Adrenal gland (tissue), 9 donors: ENCODE measurements at regions not wholly inside any gene's neighbourhood (a gene's known extent, or its start where the extent isn't known, plus 50 kb on each side); places are given as distances from the start of the nearest gene placed in this dataset.
"Not testable (repeated sequence)": the region's sequence is repeated elsewhere in the genome, so short reads cannot be mapped to it uniquely, and the experiment has no call there.

Experiments
- DNase-seq, 7 donors: peaks; one replicate each; pipeline ENCODE4 v3.0.0-alpha.2; 2019 to 2020
- H3K27ac ChIP-seq, 5 donors: fragments of 200-600 bp; sonication (generic) in 4 of 5; 1 replicate in 3 of 5; 2 replicates in 2 of 5; pipeline versions ENCODE4 v1.5.1 to v1.8.0; 2016 to 2020; ENCODE audit warnings: mild to moderate bottlenecking in 1 of 5
- H3K27me3 ChIP-seq: fragments of 200-600 bp; 2 replicates; pipeline ENCODE4 v1.8.0; 2021
- H3K36me3 ChIP-seq, 2 donors: fragments of 200-600 bp; replicated peaks in 1 of 2; 1 replicate in 1 of 2; 2 replicates in 1 of 2; pipeline versions ENCODE4 v1.5.1 to v1.8.0; 2018 to 2022
- H3K4me1 ChIP-seq, 2 donors: fragments of 200-600 bp; replicated peaks in 1 of 2; 1 replicate in 1 of 2; 2 replicates in 1 of 2; pipeline versions ENCODE4 v1.5.1 to v1.8.0; 2018 to 2021
- H3K4me3 ChIP-seq, 4 donors: fragments of 200-600 bp; sonication (generic) in 3 of 4; one replicate each; pipeline ENCODE4 v1.5.1; 2016 to 2018
- H3K9me3 ChIP-seq, 3 donors: fragments of 200-600 bp; sonication (generic) in 1 of 3; replicated peaks in 1 of 3; 1 replicate in 2 of 3; 2 replicates in 1 of 3; pipeline versions ENCODE4 v1.5.1 to v1.8.0; 2016 to 2021
- CTCF ChIP-seq, 6 experiments: fragments of 450-650 bp in 4 of 6; fragments of 200-600 bp in 2 of 6; sonication (generic) in 1 of 6; IDR thresholded peaks; 1 replicate in 5 of 6; 2 replicates in 1 of 6; pipeline versions ENCODE4 v1.5.1 to v1.8.0; 2016 to 2021; ENCODE audit warnings: antibody characterized with exemption in 6 of 6, mild to moderate bottlenecking in 2 of 6, moderate library complexity in 1 of 6
- POLR2A ChIP-seq, 2 donors: fragments of 450-650 bp; IDR thresholded peaks; one replicate each; pipeline ENCODE4 v1.6.1; 2017; ENCODE audit warnings: antibody characterized with exemption in 2 of 2, mild to moderate bottlenecking in 2 of 2, moderate library complexity in 1 of 2
- WGBS, 4 donors: extraction: QIAGEN DNeasy Blood & Tissue Kit in 2 of 4; methylation state at CpG; one replicate each; pipeline versions ENCODE4 v1.1.5 to v1.1.7; 2013 to 2017; 5-methylcytosine and 5-hydroxymethylcytosine counted together
- intact Hi-C, 2 donors: fragments of 100-400 bp; cut with DNase I; formaldehyde crosslinking; loops; one replicate each; pipeline versions ENCODE4 v1.14.1 to v1.15.0; 2022 to 2023
- donor health status: healthy with polysubstance abuse.
- donor health status: Bipolar disorder and iron deficiency.
- donor health status: DM: yes; HTN: yes; CAD: no.
- donor health status: DM: no; HTN: no; CAD: no.
- donor health status: DM: no; HTN: no; CAD: no.

- Histone ChIP-seq H3K4me3 (no peak overlapping the region), H3K27ac (no peak overlapping the region), H3K27me3 (no peaks in the 10 kb centered on the region), H3K4me1 (no peaks in the 10 kb centered on the region), H3K9me3 (no peaks in the 10 kb centered on the region), H3K36me3 (no peaks in the 10 kb centered on the region)
- DNase-seq, result no peak
- intact Hi-C loops, result no loop called here
- 75 to 79% (median 76%) methylated on average over 4 of the region's 4 CpGs for WGBS, 4 donors
- TF ChIP-seq CTCF (IDR thresholded peaks at IDR 0.05) (no peak), POLR2A (IDR thresholded peaks at IDR 0.05) (no peak)
These were observed 1419.8 kb downstream of the ADGRL3 start for GRCh38 chr4:62619971-62620370.

GRCh38 chr4:62618042-62618441 is 1417.9 kb downstream of the ADGRL3 start:
- WGBS, 4 donors, result 74 to 85% (median 76%) methylated on average over 2 of the region's 2 CpGs

GRCh38 chr4:62601737-62602136 is 1401.6 kb downstream of the ADGRL3 start:
- no peaks in the 10 kb centered on the region for H3K36me3 ChIP-seq
- intact Hi-C loops, result no loop called here
- no peaks in the 10 kb centered on the region for H3K9me3 ChIP-seq
- no peak overlapping the region for H3K4me3 ChIP-seq
- H3K27ac ChIP-seq, result no peak overlapping the region
- H3K27me3 ChIP-seq, result no peaks in the 10 kb centered on the region
- TF ChIP-seq CTCF (IDR thresholded peaks at IDR 0.05) (no peak), POLR2A (IDR thresholded peaks at IDR 0.05) (no peak)
- WGBS, 4 donors, result 44 to 67% (median 47%) methylated on average over 1 of the region's 1 CpG
- no peaks in the 10 kb centered on the region for H3K4me1 ChIP-seq
- DNase-seq, result no peak

More at GRCh38 chr4:62618042-62618441, 1417.9 kb downstream of the ADGRL3 start:
- Histone ChIP-seq H3K27me3 (no peaks in the 10 kb centered on the region), H3K4me1 (no peaks in the 10 kb centered on the region), H3K36me3 (no peaks in the 10 kb centered on the region), H3K9me3 (no peaks in the 10 kb centered on the region), H3K4me3 (no peak overlapping the region), H3K27ac (no peak overlapping the region)
- DNase-seq, result no peak
- TF ChIP-seq POLR2A (IDR thresholded peaks at IDR 0.05) (no peak), CTCF (IDR thresholded peaks at IDR 0.05) (no peak)
- intact Hi-C loops, result no loop called here

GRCh38 chr4:62595265-62595664 is 1395.1 kb downstream of the ADGRL3 start:
- H3K9me3 ChIP-seq, H3K4me3 ChIP-seq, H3K4me1 ChIP-seq, H3K27ac ChIP-seq, H3K27me3 ChIP-seq, H3K36me3 ChIP-seq, intact Hi-C loops: not testable (repeated sequence)
- TF ChIP-seq CTCF (IDR thresholded peaks at IDR 0.05), result peak in 3 of 6 experiments; percentile 22 to 38 (median 30)
- peak; percentile 25 to 64 (median 43) for DNase-seq
- 50 to 70% (median 56%) methylated on average over 12 of the region's 12 CpGs for WGBS, 4 donors
